NOMO-1 treated with DMSO at 0.1 percent for 48 hours (cell line): ENCODE measurements at regions not wholly inside any gene's neighbourhood (a gene's known extent, or its start where the extent isn't known, plus 50 kb on each side); places are given as distances from the start of the nearest gene placed in this dataset.

Experiments used
- DNase-seq: peaks from one replicate; lab custom pipeline; 2025; ENCODE audit not compliant: unreplicated experiment; lab: John Stamatoyannopoulos, UW

DNA sequence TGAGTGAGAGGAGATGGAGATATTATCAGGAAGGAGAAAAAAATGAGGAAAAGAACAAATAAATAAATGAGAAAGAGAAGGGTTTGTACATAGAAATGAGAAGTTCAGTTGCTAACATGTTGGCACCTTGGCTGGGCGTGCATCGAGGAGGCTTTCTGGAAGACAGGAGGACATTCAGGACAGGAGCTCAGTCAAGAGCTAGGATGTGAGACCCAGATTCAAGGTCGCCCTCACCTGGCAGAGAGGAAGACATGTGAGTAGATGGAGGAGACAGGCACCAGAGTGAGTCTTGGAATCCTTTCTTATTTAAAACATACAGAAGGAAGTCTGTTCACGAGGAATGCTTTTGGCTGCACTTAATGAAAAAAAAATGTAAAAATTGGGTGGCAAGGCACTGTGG lies 640.9 kb downstream of the NPHP4 start:
- no peak for DNase-seq

DNA sequence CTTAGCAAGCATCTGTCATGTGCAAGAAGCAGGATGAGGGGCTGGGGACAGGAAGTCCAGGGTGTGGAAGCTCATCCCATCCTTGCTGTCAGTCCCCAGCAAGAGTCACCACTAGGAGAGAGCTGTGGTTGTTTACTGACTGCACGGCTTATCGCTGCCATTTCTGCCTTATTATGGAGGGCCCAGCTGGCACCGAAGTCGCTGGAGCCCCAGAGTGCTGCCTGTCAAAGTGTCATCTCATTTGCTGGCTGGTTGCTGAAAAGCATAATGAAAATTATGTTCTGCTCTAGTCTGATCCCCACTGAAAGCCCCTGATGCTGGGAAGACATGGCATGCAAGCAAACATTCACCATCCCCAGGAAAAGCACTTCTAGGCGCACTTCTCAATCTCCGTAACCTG lies 642.7 kb downstream of the NPHP4 start:
- DNase-seq, result no peak

DNA sequence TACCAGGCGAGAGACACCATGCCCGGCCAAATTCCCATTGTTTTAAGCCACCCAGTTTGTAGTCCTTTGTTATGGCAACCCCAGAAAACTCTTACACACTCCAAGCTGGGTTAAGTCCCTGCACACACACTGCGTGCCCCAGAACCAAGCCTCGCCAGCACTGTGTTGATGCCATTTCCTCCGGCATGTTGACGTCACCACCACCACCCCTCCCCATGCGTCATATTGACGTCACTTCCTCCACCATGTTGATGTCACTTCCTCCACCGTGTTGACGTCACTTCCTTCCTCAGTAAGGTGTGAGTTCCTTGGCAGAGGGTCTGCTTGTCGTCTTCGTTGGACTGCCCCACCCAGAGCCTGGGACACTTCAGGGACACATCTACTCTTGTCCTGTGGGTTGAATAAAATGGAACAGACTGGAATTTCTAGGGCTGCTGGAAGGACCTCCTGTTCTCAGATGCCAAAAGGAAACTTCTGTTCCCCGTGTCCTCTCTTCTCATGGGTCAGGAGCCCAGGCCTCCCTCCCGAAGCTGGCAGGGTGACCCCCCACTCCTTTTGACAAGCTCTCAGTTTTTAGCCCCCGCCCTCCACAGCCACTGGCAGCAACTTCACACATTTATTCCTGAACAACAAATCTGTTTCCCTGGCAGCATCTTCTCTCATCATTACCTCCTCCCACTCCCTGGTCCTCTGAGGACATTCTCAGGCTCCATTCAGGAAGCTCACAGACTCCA lies 643.3 kb downstream of the NPHP4 start:
- no peak for DNase-seq

- DNase-seq, result no peak
These were observed 644.5 kb downstream of the NPHP4 start for GRCh38 chr1:5347726-5348125.

- no peak for DNase-seq
These were observed 646.7 kb downstream of the NPHP4 start for GRCh38 chr1:5345556-5345955.

GRCh38 chr1:5343256-5344020 lies 648.8 kb downstream of the NPHP4 start:
- DNase-seq, result no peak

DNA sequence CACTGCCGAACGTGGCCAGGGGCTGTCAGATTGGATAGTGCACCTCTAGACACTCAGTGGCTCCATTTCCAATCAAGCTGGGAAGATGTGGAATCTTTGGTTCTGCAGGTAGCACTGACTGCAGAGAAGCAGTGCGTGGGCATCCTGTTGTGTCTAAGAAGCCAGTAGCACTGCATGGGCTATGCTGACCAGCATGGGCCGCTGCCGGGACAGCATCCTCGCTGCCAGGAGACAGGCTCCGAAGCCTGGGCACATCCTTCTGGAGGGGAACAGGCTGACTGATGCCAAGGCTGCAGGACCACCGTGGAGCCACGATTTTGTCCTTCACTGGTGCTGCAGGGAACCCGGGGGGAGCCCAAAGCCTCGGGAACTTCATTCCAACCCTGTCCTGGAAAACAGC lies 649.4 kb downstream of the NPHP4 start:
- no peak for DNase-seq

DNA sequence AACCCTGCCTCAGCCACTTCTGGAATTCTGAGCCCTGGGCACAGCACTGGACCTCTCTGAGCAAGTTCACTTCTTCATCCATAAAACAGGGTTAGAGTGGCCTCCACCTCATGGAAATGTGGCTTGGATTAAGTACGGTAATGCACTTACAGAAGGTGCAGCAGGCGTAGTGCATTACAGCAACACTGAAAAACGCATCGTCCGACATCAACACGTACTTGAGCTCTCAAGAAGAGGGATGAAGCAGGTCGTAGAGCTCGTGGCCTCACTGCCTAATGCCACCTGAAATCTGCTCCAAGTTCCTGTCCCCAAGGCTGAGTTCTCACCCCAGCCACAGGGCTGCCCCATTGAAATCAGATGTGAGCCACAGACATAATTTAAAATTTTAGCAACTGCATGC lies 650.1 kb downstream of the NPHP4 start:
- DNase-seq, result no peak

DNA sequence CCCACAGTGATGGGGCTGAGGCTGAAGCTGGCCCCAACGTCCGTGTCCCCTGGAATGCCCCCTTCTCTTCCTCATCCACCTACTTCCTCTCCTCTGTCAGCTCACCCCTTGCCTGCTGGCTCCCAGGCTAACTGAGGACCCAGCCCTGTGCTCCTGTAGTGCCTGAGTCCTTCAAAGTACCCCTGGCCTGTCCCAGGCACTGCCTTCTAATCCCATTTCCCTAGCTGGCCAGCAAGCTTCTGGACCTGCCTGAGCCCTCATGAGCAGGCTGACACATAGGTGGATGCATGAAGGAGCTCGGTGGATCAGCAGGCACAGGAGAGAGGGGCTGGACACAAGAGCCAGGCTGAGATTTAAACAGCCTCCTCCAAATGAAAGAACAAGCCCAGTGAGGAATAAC lies 650.8 kb downstream of the NPHP4 start:
- no peak for DNase-seq

GRCh38 chr1:5340560-5341130 lies 651.6 kb downstream of the NPHP4 start:
- DNase-seq, result no peak

- no peak for DNase-seq
These were observed 653.8 kb downstream of the NPHP4 start for GRCh38 chr1:5338466-5338865.

- DNase-seq, result no peak
These were observed 658.9 kb downstream of the NPHP4 start for GRCh38 chr1:5333291-5333690.

- DNase-seq, result no peak
These were observed 661.1 kb downstream of the NPHP4 start for GRCh38 chr1:5331101-5331500.

DNA sequence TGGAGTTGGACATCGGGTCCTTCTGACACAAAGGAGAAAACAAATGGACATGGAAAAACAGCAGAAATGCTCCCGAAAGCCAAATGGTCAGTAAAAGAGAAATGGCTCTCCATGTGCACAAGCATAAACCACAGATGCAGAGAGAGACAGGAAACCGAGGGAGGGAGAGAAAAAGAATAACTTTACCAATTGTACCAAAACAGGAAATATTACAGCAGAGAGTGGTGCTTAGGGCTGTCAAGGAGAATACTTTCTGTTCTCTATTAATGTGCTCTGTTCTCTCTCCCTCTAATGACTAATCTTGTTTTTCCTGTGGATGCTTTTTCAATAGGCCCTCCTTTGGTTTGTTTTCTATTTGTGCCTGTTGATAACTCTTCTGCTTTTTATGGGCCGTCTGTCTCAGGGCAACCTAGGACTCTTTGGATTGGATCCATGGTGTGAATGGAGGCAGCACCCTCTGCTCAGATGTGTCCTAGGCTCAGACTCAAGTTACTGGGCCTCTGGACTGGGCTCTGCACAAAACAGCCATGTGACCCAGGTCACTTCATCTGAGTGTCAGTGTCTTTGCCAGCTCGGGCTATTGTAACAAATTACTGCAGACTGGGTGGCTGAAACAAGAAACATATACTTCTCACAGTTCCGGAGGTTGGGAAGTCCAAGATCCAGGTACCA lies 663.0 kb downstream of the NPHP4 start:
- peak; percentile 3 for DNase-seq

- DNase-seq, result no peak
These were observed 667.3 kb downstream of the NPHP4 start for GRCh38 chr1:5324883-5325282.

DNA sequence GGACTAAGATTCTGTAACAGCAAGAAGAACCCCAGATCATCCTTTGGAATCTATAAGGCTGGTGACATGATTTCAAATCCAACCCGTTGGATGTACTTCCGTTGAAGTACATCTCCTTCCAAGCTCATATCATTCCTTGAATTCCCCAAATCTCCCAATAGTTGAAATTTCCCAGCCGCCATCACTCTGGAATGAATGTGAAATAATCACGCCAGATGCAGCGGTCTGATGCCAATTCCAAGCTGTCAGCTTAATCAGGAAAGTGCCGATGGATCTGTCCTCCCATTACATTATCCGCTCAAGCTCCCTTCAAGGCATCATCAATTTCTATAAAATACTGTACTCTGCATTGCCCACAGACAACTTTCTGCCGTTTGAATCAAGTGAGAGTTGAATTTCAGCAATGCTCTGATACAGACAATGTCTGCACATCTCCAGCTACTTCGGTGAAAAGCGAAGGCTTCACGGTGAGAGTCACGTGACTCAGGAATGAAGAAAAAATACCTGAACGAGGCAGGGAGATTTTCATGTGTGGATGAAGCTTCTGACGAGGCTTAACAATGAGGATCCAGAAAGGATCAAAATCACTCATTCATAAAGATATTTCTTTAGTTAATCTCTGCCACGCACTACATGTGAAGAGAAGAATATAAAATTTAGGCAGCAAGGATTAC lies 663.9 kb downstream of the AJAP1 start:
- no peak for DNase-seq

DNA sequence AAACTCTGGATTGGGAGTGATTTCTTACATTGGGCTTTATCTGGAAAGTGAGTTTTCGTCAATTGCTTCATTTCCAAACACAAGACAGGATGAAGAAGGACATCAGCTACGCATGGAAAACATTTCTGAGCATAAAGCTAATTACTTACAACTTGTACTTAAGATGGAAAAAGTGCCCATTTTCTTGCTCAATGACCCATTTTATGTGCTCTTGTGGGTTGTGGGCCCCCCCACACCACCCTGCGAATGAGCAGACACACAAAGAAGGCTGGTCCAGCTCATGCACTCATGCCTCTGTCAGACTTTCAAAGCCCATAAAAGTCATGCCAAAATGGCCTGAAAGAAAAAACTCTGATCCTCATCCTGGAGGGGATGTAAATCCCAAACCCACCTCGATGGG lies 663.0 kb downstream of the AJAP1 start:
- DNase-seq, result no peak

DNA sequence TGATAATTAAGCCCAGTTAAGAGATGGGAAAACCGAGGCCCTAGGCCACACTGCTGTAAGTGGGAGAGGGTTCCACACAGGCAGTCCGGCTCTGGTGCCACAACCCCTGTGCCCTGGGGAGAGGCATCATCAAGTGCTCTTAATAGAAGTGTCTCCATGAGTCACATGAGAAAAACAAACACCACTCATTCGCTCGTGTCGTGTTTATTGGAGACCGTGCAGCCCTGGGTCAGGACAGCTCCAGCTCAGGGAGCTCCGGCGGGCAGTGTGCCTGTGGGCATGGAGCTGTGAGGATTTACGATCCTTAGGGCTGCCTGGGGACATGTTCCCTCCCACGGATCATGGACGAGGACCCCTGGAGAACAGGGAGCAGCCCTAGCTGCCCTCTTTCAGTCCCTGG lies 658.5 kb downstream of the AJAP1 start:
- no peak for DNase-seq

DNA sequence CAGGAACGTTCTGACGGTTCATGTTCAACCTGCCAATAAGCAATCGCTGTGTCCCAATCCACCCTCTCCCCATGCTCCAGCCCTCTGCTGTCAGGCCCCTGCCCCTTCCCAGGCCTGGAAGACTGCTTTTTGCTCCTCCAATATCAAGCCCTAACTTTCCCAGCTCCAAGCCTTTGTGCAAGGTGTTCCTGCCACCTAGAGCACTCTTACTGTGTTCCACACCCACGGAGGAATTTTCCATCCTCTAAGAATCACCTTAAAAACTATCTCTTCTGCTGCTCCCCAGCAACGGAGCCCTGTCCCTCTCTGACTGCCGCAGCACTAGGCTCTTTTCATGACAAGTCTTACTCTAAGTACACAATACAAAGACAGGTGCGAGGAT lies 657.9 kb downstream of the AJAP1 start:
- DNase-seq, result no peak

GRCh38 chr1:5311634-5312292 lies 657.4 kb downstream of the AJAP1 start:
- DNase-seq, result no peak

- no peak for DNase-seq
These were observed 656.7 kb downstream of the AJAP1 start for GRCh38 chr1:5311147-5311546.
